LoVo (cell line): ENCODE measurements at regions not wholly inside any gene's neighbourhood (a gene's known extent, or its start where the extent isn't known, plus 50 kb on each side); places are given as distances from the start of the nearest gene placed in this dataset.
"Not testable (repeated sequence)": the region's sequence is repeated elsewhere in the genome, so short reads cannot be mapped to it uniquely, and the experiment has no call there.

Experiments
- DNase-seq: peaks from one replicate; pipeline ENCODE4 v3.0.0-alpha.2; 2016; ENCODE audit warnings: low spot score

- DNase-seq: no peak
Observed at GRCh38 chr1:80194221-80194620, 1187.7 kb upstream of the ADGRL4 start.

DNA sequence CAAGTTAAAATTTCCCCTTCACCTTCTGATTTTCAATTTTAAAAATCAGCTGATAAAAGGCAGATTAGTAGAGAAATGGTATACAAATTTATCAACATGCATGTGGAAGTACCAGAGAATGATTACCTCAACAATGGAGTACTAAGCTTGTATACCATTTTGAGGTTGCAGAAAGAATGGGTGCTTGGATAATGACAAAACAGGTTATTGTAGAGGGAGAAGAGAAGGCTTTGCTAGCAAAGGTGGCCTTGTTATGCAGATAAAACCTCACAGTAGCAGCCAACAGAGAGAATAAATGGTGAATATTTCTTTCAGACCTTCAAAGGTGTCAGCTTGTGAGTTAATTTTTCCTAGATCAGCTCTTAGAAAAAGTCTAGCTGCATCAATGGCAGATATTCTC is 1174.9 kb upstream of the ADGRL4 start:
- DNase-seq: no peak

DNA sequence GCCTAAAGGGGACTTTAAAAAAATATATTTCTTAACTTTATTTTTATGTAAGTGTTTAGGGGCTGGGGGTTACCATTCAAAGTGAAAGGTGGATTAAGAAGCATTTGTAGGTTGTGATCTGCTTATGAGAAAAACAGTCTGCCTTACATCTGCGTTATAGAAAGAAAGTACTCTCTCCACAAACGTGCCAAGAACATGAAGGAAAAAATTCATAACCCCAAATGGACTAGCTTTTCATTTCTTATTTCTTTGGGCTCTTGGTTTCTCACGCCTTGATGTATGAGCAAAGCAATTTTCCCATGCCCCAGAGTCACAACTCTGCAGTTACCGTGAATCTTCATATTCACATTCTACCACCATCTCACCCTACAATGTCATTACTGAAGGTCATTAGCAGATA is 1165.1 kb upstream of the ADGRL4 start:
- no peak for DNase-seq

- DNase-seq: no peak
Observed at GRCh38 chr1:80170811-80171485, 1164.4 kb upstream of the ADGRL4 start.

DNA sequence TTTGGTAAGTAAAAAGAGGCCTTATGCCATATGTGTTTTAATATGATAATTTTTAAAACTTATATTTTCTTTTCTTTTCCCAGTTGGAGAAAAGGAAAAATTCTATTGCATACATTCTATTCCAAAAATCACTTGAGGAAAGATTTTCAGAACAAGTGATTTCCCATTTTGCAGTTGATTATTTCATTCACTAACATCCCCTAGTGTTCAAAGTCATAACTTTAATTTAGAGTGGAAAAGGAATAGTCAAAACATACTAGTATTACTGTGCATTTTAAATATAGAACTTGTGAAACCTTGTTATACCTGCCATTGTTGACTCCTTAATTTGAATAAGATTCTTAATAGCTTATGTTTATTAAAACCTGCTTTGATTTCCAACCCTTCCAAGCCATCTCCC is 1157.6 kb upstream of the ADGRL4 start:
- no peak for DNase-seq

DNA sequence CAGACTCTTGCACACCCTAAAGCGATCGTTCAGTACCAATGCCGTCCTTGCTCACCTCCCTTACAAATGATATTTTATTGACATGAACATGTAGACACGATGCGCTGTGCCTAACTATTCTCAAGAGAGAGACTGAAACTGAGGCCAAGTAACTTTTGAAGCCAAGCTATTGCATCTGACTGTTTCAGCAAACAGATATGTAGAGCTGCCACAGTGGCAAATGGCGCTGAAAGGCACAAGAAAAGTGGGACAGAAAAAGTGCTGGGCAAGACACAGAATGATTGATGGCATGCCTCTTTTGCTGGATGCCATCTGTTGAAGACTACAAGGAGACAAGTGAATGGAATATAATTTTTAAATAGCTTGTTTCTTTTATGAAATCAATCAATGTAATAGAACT is 1157.2 kb upstream of the ADGRL4 start:
- no peak for DNase-seq

- no peak for DNase-seq
Observed at GRCh38 chr1:80158771-80159170, 1152.2 kb upstream of the ADGRL4 start.

- no peak for DNase-seq
Observed at GRCh38 chr1:80158266-80158665, 1151.7 kb upstream of the ADGRL4 start.

GRCh38 chr1:80155371-80155770 is 1148.8 kb upstream of the ADGRL4 start:
- no peak for DNase-seq

DNA sequence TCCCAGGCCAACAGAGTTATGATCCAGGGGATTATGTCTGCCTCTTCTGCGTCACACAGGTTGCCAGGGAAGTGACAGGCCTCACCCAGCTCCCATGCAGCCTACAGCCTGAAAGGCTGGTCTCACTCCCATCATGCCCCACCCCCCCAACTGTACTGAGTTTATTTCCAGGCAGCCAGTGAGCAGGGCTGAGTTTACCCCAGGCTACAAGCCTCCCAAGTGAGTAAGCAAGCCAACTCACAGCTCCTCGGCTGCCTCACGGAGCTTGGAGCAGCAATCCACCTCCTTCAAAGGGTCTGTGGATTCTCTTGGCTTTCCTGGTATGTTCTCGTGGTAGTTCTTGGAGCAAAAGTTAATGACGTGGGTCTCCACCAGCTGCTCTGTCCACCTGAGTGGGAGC is 1147.6 kb upstream of the ADGRL4 start:
- no peak for DNase-seq

DNA sequence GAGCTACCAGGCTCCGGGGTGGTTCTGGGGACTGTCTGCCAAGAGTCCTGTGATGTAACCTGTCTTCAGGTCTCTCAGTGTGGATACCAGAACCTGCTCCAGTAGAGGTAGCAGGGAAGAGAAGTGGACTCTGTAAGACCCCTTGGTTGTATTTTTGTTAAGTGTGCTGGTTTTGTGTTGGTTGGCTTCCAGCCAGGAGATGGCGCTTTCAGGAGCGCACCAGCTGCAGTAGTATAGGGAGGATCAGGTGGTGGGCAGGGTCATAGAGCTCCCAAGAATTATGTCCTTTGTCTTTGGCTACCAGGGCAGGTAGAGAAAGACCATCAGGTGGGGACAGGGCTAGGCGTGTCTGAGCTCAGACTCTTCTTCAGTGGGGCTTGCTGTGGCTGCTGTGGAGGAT is 1147.2 kb upstream of the ADGRL4 start:
- DNase-seq: no peak

DNA sequence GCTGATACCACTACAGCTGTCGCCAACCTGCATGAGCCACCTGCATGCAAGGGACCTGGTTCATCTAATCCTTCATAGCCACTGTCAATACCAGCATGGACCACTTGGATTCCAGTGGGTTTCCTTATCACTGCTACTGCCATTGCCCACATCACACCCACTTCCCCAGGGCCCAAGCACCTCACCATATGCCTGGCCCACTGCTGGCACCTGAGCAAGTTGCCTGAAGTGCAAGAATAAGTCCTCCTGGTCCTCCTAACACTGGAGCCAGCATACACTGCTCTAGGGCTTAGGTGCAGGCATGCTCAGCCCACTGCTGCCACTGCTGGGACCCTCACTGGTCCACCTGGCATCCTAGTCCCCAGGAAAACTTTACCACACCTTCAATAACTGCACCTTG is 1136.8 kb upstream of the ADGRL4 start:
- no peak for DNase-seq

DNA sequence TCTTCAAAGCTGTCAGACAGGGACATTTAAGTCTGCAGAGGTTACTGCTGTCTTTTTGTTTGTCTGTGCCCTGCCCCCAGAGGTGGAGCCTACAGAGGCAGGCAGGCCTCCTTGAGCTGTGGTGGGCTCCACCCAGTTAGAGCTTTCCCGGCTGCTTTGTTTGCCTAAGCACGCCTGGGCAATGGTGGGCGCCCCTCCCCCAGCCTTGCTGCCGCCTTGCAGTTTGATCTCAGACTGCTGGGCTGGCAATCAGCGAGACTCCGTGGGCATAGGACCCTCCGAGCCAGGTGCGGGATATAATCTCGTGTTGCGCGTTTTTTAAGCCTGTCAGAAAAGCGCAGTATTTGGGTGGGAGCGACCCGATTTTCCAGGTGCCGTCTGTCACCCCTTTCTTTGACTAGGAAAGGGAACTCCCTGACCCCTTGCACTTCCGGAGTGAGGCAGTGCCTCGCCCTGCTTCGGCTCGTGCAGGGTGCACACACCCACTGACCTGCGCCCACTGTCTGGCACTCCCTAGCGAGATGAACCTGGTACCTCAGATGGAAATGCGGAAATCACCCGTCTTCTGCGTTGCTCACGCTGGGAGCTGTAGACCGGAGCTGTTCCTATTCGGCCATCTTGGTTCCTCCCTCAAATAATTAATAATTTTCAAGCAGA is 1131.5 kb upstream of the ADGRL4 start:
- DNase-seq: not testable (repeated sequence)

DNA sequence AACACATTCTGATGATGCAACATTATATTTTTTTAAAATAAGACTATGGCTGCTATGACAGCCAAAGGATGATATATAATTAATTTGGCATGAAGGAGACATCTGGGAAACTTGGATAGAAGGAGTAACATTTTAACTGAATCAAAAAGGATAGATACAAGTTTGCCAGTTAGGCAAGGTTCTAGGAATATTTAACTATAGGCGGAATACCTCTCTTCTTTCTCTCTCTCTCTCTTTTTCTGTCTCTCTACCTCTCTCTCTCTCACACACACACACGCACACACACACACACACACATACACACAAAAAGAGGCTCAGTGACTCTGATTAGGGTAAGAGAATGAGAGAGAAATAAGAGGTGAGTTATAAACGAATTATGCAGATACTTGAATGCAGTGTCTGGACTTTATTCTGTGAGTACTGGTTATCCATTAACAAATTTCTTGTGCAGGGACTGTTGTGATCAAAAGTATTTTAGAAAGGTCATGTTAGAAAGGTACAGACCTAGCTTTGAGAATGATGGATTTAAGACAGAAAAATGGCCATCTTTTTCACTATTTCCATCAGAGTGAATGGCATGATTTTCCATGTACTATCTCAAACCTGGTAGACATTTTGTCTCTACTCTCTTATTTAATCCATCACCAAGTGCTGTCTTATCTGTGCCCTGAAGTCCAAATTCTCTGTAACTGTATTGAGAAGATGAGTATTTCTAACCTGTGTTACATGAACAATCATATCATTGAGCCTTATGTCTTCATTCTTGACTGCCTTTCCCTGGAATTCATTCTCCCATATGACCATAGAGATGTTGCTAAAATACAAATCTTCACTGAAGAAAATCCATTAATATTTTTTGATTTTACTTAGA is 1106.9 kb upstream of the ADGRL4 start:
- DNase-seq: no peak

GRCh38 chr1:80101159-80101558 is 1094.6 kb upstream of the ADGRL4 start:
- DNase-seq: no peak

DNA sequence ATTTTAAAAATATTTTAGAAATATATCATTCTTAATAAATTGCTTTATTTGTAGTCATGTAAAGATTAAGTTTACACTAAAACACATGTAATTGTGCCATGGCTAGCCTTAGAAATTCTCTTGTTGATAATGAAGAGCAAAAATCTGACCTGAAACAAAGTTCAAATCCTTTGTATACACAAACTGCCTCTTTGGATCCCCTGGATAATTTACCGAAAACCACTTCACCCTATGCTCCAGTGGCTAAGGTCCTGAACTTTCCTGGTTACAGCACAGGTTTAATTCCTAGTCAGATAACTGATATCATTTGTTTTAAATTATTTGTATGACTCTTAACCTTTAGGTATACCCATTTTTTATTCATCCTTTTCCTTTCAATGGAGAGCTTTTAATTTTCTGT is 1093.2 kb upstream of the ADGRL4 start:
- no peak for DNase-seq

- DNase-seq: no peak
Observed at GRCh38 chr1:80085067-80085466, 1078.5 kb upstream of the ADGRL4 start.

GRCh38 chr1:80083892-80084291 is 1077.4 kb upstream of the ADGRL4 start:
- DNase-seq: no peak

DNA sequence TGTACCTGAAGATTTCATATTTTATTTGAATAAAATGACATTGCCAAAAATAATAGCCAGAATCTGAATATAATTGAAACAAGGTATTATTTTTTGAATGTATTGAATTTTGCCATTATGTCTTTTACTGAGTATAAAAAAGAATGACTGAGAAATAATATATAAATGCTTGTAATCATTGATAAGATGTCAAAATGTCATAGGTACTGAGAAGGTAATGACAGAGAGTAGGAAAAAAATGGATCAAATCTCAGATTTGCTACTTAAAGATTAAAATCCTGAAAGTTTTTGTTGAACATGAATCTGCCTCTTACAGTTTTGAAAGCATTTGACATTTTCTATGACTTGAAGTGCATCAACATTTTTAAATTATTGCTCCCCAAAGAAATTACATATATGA is 1069.9 kb upstream of the ADGRL4 start:
- no peak for DNase-seq

DNA sequence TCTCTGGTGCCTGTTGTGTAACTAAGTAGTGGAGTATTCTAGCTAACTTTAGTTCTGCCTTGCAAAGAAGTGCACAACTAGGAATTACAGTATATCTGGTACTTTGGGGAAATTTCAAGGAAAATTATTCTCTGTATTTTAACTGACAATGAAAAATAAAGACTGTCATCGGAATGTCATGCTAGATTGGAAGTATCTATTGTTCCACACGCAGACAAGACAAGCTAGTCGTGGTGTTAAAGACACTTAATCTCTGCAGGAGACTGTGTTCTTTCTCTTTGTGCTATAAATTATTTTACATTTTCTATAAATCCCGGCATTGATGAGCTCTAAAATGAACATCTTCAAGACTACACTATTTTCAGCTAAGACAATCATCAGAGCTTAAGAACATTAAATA is 1068.8 kb upstream of the ADGRL4 start:
- no peak for DNase-seq

GRCh38 chr1:80072563-80072962 is 1066.0 kb upstream of the ADGRL4 start:
- no peak for DNase-seq

- no peak for DNase-seq
Observed at GRCh38 chr1:80066060-80066459, 1059.5 kb upstream of the ADGRL4 start.

- DNase-seq: no peak
Observed at GRCh38 chr1:80064524-80064923, 1058.0 kb upstream of the ADGRL4 start.
